Gastrocnemius medialis (tissue), 4 donors: ENCODE measurements at regions not wholly inside any gene's neighbourhood (a gene's known extent, or its start where the extent isn't known, plus 50 kb on each side); places are given as distances from the start of the nearest gene placed in this dataset.

Experiments
- ATAC-seq, 2 donors: fragments of 150-250 bp; one replicate each; pipeline ENCODE4 v1.9.1; 2016
- DNase-seq, 2 donors: peaks; one replicate each; pipeline ENCODE4 v3.0.0-alpha.2; 2019
- H3K27ac ChIP-seq, 4 donors: fragments of 200-600 bp; sonication (generic); 1 replicate in 1 of 4; 2 replicates in 3 of 4; pipeline ENCODE4 v1.5.1; 2016 to 2018; ENCODE audit warnings: mild to moderate bottlenecking in 2 of 4, moderate library complexity in 1 of 4
- H3K27me3 ChIP-seq, 3 donors: fragments of 200-600 bp; sonication (generic) in 2 of 3; 1 replicate in 1 of 3; 2 replicates in 2 of 3; pipeline versions ENCODE4 v1.5.1 to v1.6.0; 2016 to 2019; ENCODE audit warnings: mild to moderate bottlenecking in 1 of 3, moderate library complexity in 1 of 3
- H3K36me3 ChIP-seq, 2 donors: fragments of 200-600 bp; sonication (generic) in 1 of 2; one replicate each; pipeline ENCODE4 v1.5.1; 2017 to 2018
- H3K4me1 ChIP-seq, 2 donors: fragments of 200-600 bp; sonication (generic) in 1 of 2; one replicate each; pipeline ENCODE4 v1.5.1; 2016 to 2017; ENCODE audit warnings: mild to moderate bottlenecking in 2 of 2
- H3K4me3 ChIP-seq, 4 donors: fragments of 200-600 bp; sonication (generic) in 3 of 4; 1 replicate in 1 of 4; 2 replicates in 3 of 4; pipeline ENCODE4 v1.5.1; 2016 to 2019; ENCODE audit warnings: mild to moderate bottlenecking in 2 of 4
- H3K9me3 ChIP-seq, 3 donors: fragments of 200-600 bp; sonication (generic) in 2 of 3; 1 replicate in 1 of 3; 2 replicates in 2 of 3; pipeline ENCODE4 v1.5.1; 2016 to 2019
- POLR2A ChIP-seq, 2 donors: fragments of 450-650 bp; IDR thresholded peaks; one replicate each; pipeline ENCODE4 v1.6.1; 2017; ENCODE audit warnings: antibody characterized with exemption in 2 of 2, mild to moderate bottlenecking in 2 of 2, moderate library complexity in 2 of 2
- in situ Hi-C, 4 donors: fragments of 200-750 bp; cut with MboI; loops; one replicate each; pipeline versions ENCODE4 v1.15.0 to v1.8.0; 2017; ENCODE audit warnings: low sequenced_read_pairs in 4 of 4
- intact Hi-C: fragments of 100-400 bp; cut with DNase I; formaldehyde crosslinking; loops from one replicate; pipeline ENCODE4 v1.15.1; 2023; ENCODE audit warnings: low total_unique reads
- TF ChIP-seq, protein P1 (sequence below), 5 experiments: fragments of 450-650 bp in 3 of 5; fragments of 200-600 bp in 2 of 5; sonication (generic) in 2 of 5; IDR thresholded peaks in 4 of 5; conservative IDR thresholded peaks in 1 of 5; 1 replicate in 4 of 5; 2 replicates in 1 of 5; pipeline ENCODE4 v1.5.1; 2016 to 2019; ENCODE audit warnings: antibody characterized with exemption in 5 of 5, mild to moderate bottlenecking in 3 of 5, moderate library complexity in 3 of 5

DNA sequence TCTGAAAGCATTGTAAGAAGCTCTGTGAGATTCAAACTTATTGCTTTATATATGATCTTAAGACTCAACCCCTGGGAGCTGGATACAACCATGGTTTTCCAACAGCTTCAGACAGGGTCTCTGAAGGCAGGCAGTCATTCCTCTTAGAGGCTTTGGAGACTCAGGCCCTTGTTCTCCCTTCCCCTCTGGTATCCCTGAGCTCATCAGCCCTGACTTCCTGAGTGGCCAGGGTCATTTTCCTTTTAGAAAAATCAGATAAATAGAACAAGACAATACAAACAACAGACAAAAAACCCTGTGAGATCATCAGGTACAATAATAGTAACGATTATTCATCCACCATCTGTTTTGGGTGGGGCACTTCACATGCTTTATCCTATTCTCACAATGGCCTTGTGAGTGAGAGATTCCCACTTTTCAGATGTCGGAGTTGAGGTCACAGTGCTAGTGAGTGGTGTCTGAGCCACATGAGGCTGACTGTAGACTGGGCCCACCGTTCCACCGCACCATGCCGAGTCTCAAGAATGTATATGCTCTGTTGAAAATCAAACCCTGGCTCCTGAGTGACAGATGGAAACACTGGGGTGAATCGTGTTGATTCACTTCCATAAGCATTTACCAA lies 144.2 kb downstream of the CXCL12 start:
- ATAC-seq, result no peak
- H3K4me1 ChIP-seq, result no peaks in the 10 kb centered on the region
- H3K9me3 ChIP-seq, result no peaks in the 10 kb centered on the region
- no peak for DNase-seq
- in situ Hi-C loops, result no loop called here
- no peaks in the 10 kb centered on the region for H3K27me3 ChIP-seq
- intact Hi-C loops, result no loop called here
- no peak overlapping the region for H3K4me3 ChIP-seq
- no peaks in the 10 kb centered on the region for H3K36me3 ChIP-seq
- H3K27ac ChIP-seq, result no peak overlapping the region
- TF ChIP-seq, protein P1, sequence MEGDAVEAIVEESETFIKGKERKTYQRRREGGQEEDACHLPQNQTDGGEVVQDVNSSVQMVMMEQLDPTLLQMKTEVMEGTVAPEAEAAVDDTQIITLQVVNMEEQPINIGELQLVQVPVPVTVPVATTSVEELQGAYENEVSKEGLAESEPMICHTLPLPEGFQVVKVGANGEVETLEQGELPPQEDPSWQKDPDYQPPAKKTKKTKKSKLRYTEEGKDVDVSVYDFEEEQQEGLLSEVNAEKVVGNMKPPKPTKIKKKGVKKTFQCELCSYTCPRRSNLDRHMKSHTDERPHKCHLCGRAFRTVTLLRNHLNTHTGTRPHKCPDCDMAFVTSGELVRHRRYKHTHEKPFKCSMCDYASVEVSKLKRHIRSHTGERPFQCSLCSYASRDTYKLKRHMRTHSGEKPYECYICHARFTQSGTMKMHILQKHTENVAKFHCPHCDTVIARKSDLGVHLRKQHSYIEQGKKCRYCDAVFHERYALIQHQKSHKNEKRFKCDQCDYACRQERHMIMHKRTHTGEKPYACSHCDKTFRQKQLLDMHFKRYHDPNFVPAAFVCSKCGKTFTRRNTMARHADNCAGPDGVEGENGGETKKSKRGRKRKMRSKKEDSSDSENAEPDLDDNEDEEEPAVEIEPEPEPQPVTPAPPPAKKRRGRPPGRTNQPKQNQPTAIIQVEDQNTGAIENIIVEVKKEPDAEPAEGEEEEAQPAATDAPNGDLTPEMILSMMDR (IDR thresholded peaks at IDR 0.05 in 4 of 5, conservative IDR thresholded peaks at IDR 0.05 in 1 of 5), result no peak
- no peak for TF ChIP-seq POLR2A (IDR thresholded peaks at IDR 0.05)

DNA sequence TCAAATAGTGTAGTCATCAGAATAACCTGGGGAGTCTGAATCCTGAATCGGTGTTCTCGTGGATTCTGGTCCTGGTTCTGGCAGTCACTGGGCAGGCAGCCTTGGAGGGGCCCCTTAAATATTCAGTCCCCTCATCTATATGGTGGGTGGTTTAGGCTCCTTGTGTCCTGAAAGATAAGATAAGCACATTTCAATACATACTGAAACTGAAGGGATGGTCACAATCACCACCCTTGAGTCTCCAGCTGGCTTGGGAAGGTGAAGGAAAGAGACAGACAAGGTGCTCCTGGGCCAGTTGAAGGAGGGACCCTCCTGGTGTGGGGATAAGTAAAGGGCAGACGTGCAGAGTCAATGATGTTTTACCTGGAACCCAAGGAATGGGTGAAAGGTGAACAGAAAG lies 146.7 kb downstream of the CXCL12 start:
- no peaks in the 10 kb centered on the region for H3K36me3 ChIP-seq
- no peak overlapping the region for H3K27ac ChIP-seq
- H3K9me3 ChIP-seq, result no peaks in the 10 kb centered on the region
- H3K27me3 ChIP-seq, result no peaks in the 10 kb centered on the region
- no peak overlapping the region for H3K4me3 ChIP-seq
- ATAC-seq (no peak), DNase-seq (no peak)
- no peaks in the 10 kb centered on the region for H3K4me1 ChIP-seq
- TF ChIP-seq, protein P1 (IDR thresholded peaks at IDR 0.05 in 4 of 5, conservative IDR thresholded peaks at IDR 0.05 in 1 of 5), result no peak
- TF ChIP-seq POLR2A (IDR thresholded peaks at IDR 0.05), result no peak
- intact Hi-C loops, result no loop called here
- in situ Hi-C loops, result no loop called here

DNA sequence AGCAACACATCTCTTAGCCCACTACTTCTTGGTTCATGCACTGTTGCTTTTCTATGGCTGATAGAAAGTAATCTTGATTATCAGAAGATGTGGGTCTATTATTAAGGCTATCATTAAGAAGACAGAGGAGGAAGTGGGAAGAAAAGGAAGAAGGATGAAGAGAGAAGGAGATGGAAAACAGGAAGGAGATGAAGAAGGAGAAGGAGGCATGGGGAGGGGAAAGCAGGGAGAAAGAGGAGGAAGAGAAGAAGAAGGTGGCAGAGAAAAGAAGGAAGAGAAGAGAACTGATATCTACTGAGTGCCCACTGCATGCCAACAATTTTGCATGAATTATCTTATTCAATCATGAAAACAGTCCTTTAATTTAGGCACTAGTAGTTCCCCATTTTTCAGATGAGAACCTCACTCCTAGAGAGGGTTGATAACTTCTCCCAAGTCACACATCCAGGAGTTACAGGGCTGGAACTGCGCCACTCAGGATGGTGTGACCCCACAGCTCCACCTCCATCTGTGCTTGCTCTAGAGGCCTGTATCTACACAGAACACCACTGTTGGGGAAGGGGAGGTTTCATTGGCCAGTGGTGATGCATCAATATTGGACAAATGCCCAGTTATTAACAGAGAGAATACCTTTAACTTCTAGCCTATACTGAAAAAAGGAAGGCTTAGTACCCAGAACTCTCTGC lies 147.4 kb downstream of the CXCL12 start:
- DNase-seq (no peak), ATAC-seq (no peak)
- no peaks in the 10 kb centered on the region for H3K27me3 ChIP-seq
- no peak for TF ChIP-seq POLR2A (IDR thresholded peaks at IDR 0.05)
- TF ChIP-seq, protein P1 (IDR thresholded peaks at IDR 0.05 in 4 of 5, conservative IDR thresholded peaks at IDR 0.05 in 1 of 5), result no peak
- H3K27ac ChIP-seq, result no peak overlapping the region
- no peaks in the 10 kb centered on the region for H3K9me3 ChIP-seq
- in situ Hi-C loops, result no loop called here
- intact Hi-C loops, result no loop called here
- H3K4me3 ChIP-seq, result no peak overlapping the region
- H3K4me1 ChIP-seq, result no peaks in the 10 kb centered on the region
- H3K36me3 ChIP-seq, result no peaks in the 10 kb centered on the region

DNA sequence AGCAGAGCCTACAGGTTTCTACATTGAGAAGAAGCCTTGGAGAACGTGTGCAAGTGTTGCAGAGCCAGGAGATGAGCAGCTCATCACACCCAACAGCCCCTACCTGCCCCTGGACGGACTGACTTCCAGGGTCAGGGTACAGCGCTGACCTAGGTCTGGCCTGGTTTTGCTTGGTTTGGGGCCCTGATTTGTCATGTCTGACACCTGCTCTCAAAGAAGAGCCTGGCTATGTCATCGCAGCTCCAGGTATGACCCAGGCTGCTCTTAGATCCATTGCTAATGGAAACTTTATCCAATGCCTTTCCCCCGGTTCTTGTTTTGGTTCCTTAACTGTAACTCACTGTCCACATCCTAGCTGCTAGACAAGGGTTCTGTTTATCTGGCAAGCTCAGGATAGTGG lies 149.5 kb downstream of the CXCL12 start:
- Histone ChIP-seq H3K9me3 (no peaks in the 10 kb centered on the region), H3K27me3 (no peaks in the 10 kb centered on the region), H3K36me3 (no peaks in the 10 kb centered on the region), H3K4me3 (no peak overlapping the region), H3K4me1 (no peaks in the 10 kb centered on the region), H3K27ac (no peak overlapping the region)
- in situ Hi-C loops, result no loop called here
- TF ChIP-seq, protein P1 (IDR thresholded peaks at IDR 0.05 in 4 of 5, conservative IDR thresholded peaks at IDR 0.05 in 1 of 5), result no peak
- no peak for TF ChIP-seq POLR2A (IDR thresholded peaks at IDR 0.05)
- intact Hi-C loops, result no loop called here
- ATAC-seq, result no peak
- no peak for DNase-seq
